SK-N-SH (cell line): ENCODE measurements at regions not wholly inside any gene's neighbourhood (a gene's known extent, or its start where the extent isn't known, plus 50 kb on each side); places are given as distances from the start of the nearest gene placed in this dataset.

Experiments
- CHD2 ChIP-seq: fragments of 150-350 bp; IDR thresholded peaks from 2 replicates; pipeline ENCODE4 v1.6.1; 2018; ENCODE audit warnings: low read length; ENCODE audit not compliant: partially characterized antibody
- CTCF ChIP-seq: fragments of 200-600 bp; sonication (generic); IDR thresholded peaks from 2 replicates; pipeline ENCODE4 v1.6.1; 2017; ENCODE audit warnings: antibody characterized with exemption, mild to moderate bottlenecking, moderate library complexity
- EP300 ChIP-seq, 2 experiments: IDR thresholded peaks; 2 replicates each; pipeline versions ENCODE4 v1.4.0 to v1.6.1; 2012; ENCODE audit warnings: borderline replicate concordance in 1 of 2, low read depth in 1 of 2, low read length in 1 of 2
- EZH2phosphoT487 ChIP-seq: fragments of 200-600 bp; sonication (generic); IDR thresholded peaks from 2 replicates; pipeline ENCODE4 v1.6.1; 2017; ENCODE audit warnings: low read depth, mixed run types, mild to moderate bottlenecking, antibody characterized with exemption, moderate library complexity, borderline replicate concordance
- FOXM1 ChIP-seq: IDR thresholded peaks from 2 replicates; pipeline ENCODE4 v1.4.0; 2012; ENCODE audit warnings: low read depth, mild to moderate bottlenecking
- GATA2 ChIP-seq: sonication (generic); formaldehyde crosslinking; IDR thresholded peaks from 2 replicates; pipeline ENCODE4 v1.5.0; 2020; ENCODE audit warnings: mild to moderate bottlenecking, missing genetic modification reagents
- POLR2AphosphoS5 ChIP-seq: IDR thresholded peaks from 2 replicates; pipeline ENCODE4 v1.6.1; 2012; ENCODE audit warnings: low read depth, low read length
- RCOR1 ChIP-seq: fragments of 150-350 bp; IDR thresholded peaks from 2 replicates; pipeline ENCODE4 v1.6.1; 2017; ENCODE audit warnings: antibody characterized with exemption, low read length
- REST ChIP-seq: IDR thresholded peaks from 2 replicates; pipeline ENCODE4 v1.6.1; 2012; ENCODE audit warnings: mild to moderate bottlenecking, low read depth, low read length, moderate library complexity
- RFX5 ChIP-seq: IDR thresholded peaks from 2 replicates; pipeline ENCODE4 v1.6.1; 2012; ENCODE audit warnings: mild to moderate bottlenecking, improper control_type of control experiment, low read length
- TAF1 ChIP-seq: IDR thresholded peaks from 2 replicates; pipeline ENCODE4 v1.6.1; 2012; ENCODE audit warnings: low read depth, mild to moderate bottlenecking, low read length, moderate library complexity, borderline replicate concordance
- TF ChIP-seq, protein P1 (sequence below): IDR thresholded peaks from 2 replicates; pipeline ENCODE4 v1.4.0; 2012; ENCODE audit warnings: low read depth, borderline replicate concordance
- TF ChIP-seq, protein P2 (sequence below): IDR thresholded peaks from 2 replicates; pipeline ENCODE4 v1.4.0; 2012; ENCODE audit warnings: low read depth

DNA sequence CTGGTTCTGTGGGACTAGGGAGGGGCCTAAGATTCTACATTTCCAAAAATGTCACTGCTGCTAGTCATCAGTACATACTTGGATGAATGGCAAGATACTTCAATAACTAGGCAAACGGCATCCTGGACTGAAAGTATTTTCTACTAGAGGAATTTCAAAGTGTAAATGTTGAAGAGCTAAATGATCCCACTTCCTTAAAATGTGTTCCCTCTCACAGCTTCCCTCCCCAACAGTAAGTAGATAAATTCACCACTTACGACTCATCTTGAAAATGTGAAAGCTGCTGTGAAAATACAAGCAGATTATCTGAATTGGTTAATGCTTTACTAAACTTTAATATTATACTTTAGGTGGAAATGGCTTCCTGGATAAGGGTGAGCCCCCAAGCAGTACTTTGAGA is 1571.5 kb upstream of the WWC1 start:
- no peak for TF ChIP-seq POLR2AphosphoS5
- TF ChIP-seq CTCF: no peak
- TF ChIP-seq TAF1: no peak
- TF ChIP-seq FOXM1: no peak
- TF ChIP-seq REST: no peak
- TF ChIP-seq EP300 (IDR thresholded peaks at IDR 0.05; ENCODE audit: borderline replicate concordance in 1 of 2, low read depth in 1 of 2, low read length in 1 of 2): no peak
- TF ChIP-seq, protein P1, sequence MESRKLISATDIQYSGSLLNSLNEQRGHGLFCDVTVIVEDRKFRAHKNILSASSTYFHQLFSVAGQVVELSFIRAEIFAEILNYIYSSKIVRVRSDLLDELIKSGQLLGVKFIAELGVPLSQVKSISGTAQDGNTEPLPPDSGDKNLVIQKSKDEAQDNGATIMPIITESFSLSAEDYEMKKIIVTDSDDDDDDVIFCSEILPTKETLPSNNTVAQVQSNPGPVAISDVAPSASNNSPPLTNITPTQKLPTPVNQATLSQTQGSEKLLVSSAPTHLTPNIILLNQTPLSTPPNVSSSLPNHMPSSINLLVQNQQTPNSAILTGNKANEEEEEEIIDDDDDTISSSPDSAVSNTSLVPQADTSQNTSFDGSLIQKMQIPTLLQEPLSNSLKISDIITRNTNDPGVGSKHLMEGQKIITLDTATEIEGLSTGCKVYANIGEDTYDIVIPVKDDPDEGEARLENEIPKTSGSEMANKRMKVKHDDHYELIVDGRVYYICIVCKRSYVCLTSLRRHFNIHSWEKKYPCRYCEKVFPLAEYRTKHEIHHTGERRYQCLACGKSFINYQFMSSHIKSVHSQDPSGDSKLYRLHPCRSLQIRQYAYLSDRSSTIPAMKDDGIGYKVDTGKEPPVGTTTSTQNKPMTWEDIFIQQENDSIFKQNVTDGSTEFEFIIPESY: no peak
- TF ChIP-seq CHD2: no peak
- TF ChIP-seq, protein P2, sequence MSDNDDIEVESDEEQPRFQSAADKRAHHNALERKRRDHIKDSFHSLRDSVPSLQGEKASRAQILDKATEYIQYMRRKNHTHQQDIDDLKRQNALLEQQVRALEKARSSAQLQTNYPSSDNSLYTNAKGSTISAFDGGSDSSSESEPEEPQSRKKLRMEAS: no peak
- TF ChIP-seq EZH2phosphoT487: no peak
- TF ChIP-seq RFX5: no peak
- no peak for TF ChIP-seq GATA2 (CRISPR knock-in tag)
- TF ChIP-seq RCOR1: no peak
